DND-41 (cell line): ENCODE measurements at regions not wholly inside any gene's neighbourhood (a gene's known extent, or its start where the extent isn't known, plus 50 kb on each side); places are given as distances from the start of the nearest gene placed in this dataset.

Experiments
- ATAC-seq: fragments of 200-7000 bp; cut with Tn5 transposase; 3 replicates; pipeline ENCODE4 v1.9.1; 2021; ENCODE audit warnings: low read depth; ENCODE audit not compliant: insufficient read depth
- DNase-seq: peaks from one replicate; pipeline ENCODE4 v3.0.0-alpha.2; 2020
- H2AFZ ChIP-seq: 2 replicates; pipeline ENCODE4 v1.6.0; 2012; ENCODE audit warnings: low read depth, low read length
- H3K27ac ChIP-seq: 2 replicates; pipeline ENCODE4 v1.5.1; 2012; ENCODE audit warnings: low read length, inconsistent platforms
- H3K27me3 ChIP-seq: fragments of 200-600 bp; sonication (generic); 2 replicates; pipeline ENCODE4 v1.6.0; 2012; ENCODE audit warnings: low read length, mild to moderate bottlenecking, inconsistent platforms; ENCODE audit not compliant: insufficient read depth, poor library complexity
- H3K36me3 ChIP-seq: 2 replicates; pipeline ENCODE4 v1.5.1; 2012; ENCODE audit warnings: low read length, inconsistent platforms; ENCODE audit not compliant: insufficient read depth
- H3K4me1 ChIP-seq: 2 replicates; pipeline ENCODE4 v1.5.1; 2012; ENCODE audit warnings: mild to moderate bottlenecking, low read length; ENCODE audit not compliant: insufficient read depth
- H3K4me2 ChIP-seq: 2 replicates; pipeline ENCODE4 v1.6.0; 2012; ENCODE audit warnings: mild to moderate bottlenecking, moderate library complexity, low read length, inconsistent platforms; ENCODE audit not compliant: insufficient read depth
- H3K4me3 ChIP-seq, 2 experiments: fragments of 200-600 bp in 1 of 2; shearing (Covaris generic) in 1 of 2; 2 replicates each; pipeline ENCODE4 v1.5.1; 2012 to 2016; ENCODE audit warnings: inconsistent platforms in 2 of 2, low read length in 2 of 2, mild to moderate bottlenecking in 2 of 2, low read depth in 1 of 2, moderate library complexity in 1 of 2
- H3K79me2 ChIP-seq: 2 replicates; pipeline ENCODE4 v1.6.0; 2012; ENCODE audit warnings: low read length, inconsistent platforms; ENCODE audit not compliant: insufficient read depth
- H3K9ac ChIP-seq: 2 replicates; pipeline ENCODE4 v1.6.0; 2012; ENCODE audit warnings: low read depth, mild to moderate bottlenecking, inconsistent platforms, low read length, moderate library complexity
- H3K9me3 ChIP-seq: 2 replicates; pipeline ENCODE4 v1.5.1; 2012; ENCODE audit warnings: low read length, moderate library complexity, mild to moderate bottlenecking, inconsistent platforms; ENCODE audit not compliant: insufficient read depth, severe bottlenecking
- H4K20me1 ChIP-seq: 2 replicates; pipeline ENCODE4 v1.6.0; 2012; ENCODE audit warnings: low read length; ENCODE audit not compliant: insufficient read depth
- CTCF ChIP-seq: IDR thresholded peaks from 2 replicates; pipeline ENCODE4 v1.5.1; 2012; ENCODE audit warnings: borderline replicate concordance, low read length, moderate library complexity, mild to moderate bottlenecking; ENCODE audit not compliant: poor library complexity, severe bottlenecking; ENCODE audit errors: extremely low read depth
- EZH2 ChIP-seq: IDR thresholded peaks from 3 replicates; pipeline ENCODE4 v1.6.1; 2012; ENCODE audit warnings: borderline replicate concordance, low read depth, mild to moderate bottlenecking, moderate library complexity, low read length, inconsistent platforms; ENCODE audit not compliant: severe bottlenecking

- Histone ChIP-seq H3K9ac (no peak overlapping the region), H3K36me3 (no peaks in the 10 kb centered on the region), H2AFZ (no peak overlapping the region), H3K27me3 (peaks cover 8% of the 10 kb centered on the region), H3K79me2 (no peaks in the 10 kb centered on the region), H3K4me3 (no peak overlapping the region), H4K20me1 (no peaks in the 10 kb centered on the region), H3K4me1 (no peaks in the 10 kb centered on the region), H3K9me3 (no peaks in the 10 kb centered on the region), H3K27ac (no peak overlapping the region), H3K4me2 (no peak overlapping the region)
- DNase-seq, result no peak
- ATAC-seq, result no peak
- no peak for TF ChIP-seq EZH2
- no peak for TF ChIP-seq CTCF
Observed at GRCh38 chr6:27785294-27785693, 126.9 kb downstream of the OR2B2 start.

DNA sequence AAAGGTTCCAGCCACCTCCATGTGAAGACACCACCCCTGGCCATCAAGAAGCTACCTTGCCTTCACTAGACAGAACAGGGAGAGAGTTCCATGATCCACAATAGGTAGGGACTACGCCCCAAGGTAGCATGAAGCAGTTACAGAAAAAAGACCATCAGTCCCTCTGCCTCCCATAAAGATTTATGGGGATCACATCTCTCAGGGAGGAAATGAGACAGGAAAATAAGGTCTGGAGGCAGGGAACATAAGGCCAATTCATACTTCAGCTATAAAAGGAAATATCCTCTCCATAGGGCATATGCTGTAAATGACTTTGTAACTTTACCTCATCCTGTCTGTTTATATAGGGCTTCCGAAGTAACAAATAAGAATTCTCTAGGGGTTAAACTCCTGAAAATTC, 129.4 kb downstream of the OR2B2 start:
- peaks cover 8% of the 10 kb centered on the region for H3K27me3 ChIP-seq
- no peak overlapping the region for H3K27ac ChIP-seq
- no peak overlapping the region for H3K9ac ChIP-seq
- H3K4me1 ChIP-seq, result no peaks in the 10 kb centered on the region
- no peaks in the 10 kb centered on the region for H3K9me3 ChIP-seq
- TF ChIP-seq CTCF (no peak), EZH2 (no peak)
- no peak for ATAC-seq
- DNase-seq, result no peak
- H3K4me2 ChIP-seq, result no peak overlapping the region
- no peaks in the 10 kb centered on the region for H3K79me2 ChIP-seq
- H2AFZ ChIP-seq, result no peak overlapping the region
- H3K4me3 ChIP-seq, result no peak overlapping the region
- no peaks in the 10 kb centered on the region for H3K36me3 ChIP-seq
- H4K20me1 ChIP-seq, result no peaks in the 10 kb centered on the region

GRCh38 chr6:27778625-27779417, 133.4 kb downstream of the OR2B2 start:
- Histone ChIP-seq H3K79me2 (no peaks in the 10 kb centered on the region), H3K9ac (no peak overlapping the region), H3K9me3 (no peaks in the 10 kb centered on the region), H3K4me2 (no peak overlapping the region), H3K27ac (no peak overlapping the region), H4K20me1 (no peaks in the 10 kb centered on the region), H3K4me3 (no peak overlapping the region), H2AFZ (no peak overlapping the region), H3K27me3 (no peaks in the 10 kb centered on the region), H3K36me3 (no peaks in the 10 kb centered on the region), H3K4me1 (no peaks in the 10 kb centered on the region)
- TF ChIP-seq EZH2, result no peak
- ATAC-seq (no peak), DNase-seq (no peak)

DNA sequence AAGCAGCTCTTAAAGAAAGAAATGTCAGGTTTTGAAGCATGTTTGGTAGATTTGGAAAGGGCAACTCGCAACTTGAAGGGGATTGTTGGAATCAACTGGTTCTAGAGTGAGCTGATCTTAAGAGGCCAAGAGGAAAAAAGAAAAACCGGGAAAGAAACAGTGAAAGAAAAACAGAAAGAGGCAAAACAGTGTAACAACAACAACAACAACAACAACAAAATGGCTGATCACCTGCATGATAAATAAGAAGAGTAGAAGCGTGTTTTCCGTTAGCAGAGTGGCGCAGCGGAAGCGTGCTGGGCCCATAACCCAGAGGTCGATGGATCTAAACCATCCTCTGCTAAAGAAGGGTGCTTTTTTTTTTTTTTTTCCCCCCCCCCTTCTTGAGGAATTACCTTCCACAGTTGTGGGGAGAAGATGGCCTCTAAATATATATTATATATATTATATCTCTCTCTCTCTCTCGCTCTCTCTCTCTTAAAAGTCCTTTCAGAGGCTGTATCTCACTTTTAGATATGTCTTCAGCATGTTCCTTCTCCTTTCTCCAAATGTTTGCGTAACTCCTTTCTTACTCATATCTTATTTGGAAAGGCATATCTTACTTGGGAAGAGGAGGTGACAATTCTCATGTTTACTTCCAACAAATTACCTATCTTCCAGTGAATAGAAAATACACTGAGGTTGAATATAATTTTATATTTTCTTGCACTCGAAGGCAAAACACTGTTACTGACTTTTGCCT, 134.4 kb downstream of the OR2B2 start:
- no peak overlapping the region for H3K4me3 ChIP-seq
- no peak overlapping the region for H3K27ac ChIP-seq
- peaks cover 4% of the 10 kb centered on the region for H3K4me1 ChIP-seq
- H3K4me2 ChIP-seq, result no peak overlapping the region
- no peak overlapping the region for H3K9ac ChIP-seq
- H3K27me3 ChIP-seq, result no peaks in the 10 kb centered on the region
- H3K36me3 ChIP-seq, result no peaks in the 10 kb centered on the region
- H3K9me3 ChIP-seq, result no peaks in the 10 kb centered on the region
- DNase-seq, result no peak
- no peak overlapping the region for H2AFZ ChIP-seq
- TF ChIP-seq EZH2, result no peak
- no peak for TF ChIP-seq CTCF
- no peaks in the 10 kb centered on the region for H4K20me1 ChIP-seq
- no peaks in the 10 kb centered on the region for H3K79me2 ChIP-seq
- ATAC-seq, result no peak
